Dermis blood vessel endothelial cell (primary cell): ENCODE measurements at regions not wholly inside any gene's neighbourhood (a gene's known extent, or its start where the extent isn't known, plus 50 kb on each side); places are given as distances from the start of the nearest gene placed in this dataset.
"Not testable (repeated sequence)": the region's sequence is repeated elsewhere in the genome, so short reads cannot be mapped to it uniquely, and the experiment has no call there.

Experiments
- DNase-seq: peaks from one replicate; pipeline ENCODE4 v3.0.0; 2010

- DNase-seq: not testable (repeated sequence)
Observed at GRCh38 chr7:29709002-29709401, 97.3 kb upstream of the WIPF3 start.

DNA sequence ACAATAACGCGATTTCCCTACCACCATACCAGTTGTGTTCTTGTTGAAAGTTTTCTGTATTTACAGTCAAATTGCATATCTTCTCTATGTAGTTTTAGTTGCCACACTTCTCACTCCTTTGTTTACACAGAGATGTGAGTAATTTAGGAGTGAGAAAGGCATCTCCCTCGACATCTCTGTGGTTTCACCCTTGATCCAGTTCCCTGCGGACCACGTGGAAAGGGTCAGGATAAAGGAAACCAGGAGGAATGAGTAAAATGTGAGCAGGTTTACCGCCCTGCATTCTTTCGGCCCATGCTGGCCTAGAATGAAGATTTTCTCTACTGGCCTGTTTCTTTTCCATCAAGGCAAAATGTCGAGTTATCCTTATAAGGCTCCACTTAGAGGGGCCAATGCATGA, 83.2 kb upstream of the WIPF3 start:
- DNase-seq: peak; percentile 40

- DNase-seq: peak; percentile 21
Observed at GRCh38 chr7:29723599-29723998, 82.7 kb upstream of the WIPF3 start.

GRCh38 chr7:29729534-29730165, 76.7 kb upstream of the WIPF3 start:
- DNase-seq: not testable (repeated sequence)

DNA sequence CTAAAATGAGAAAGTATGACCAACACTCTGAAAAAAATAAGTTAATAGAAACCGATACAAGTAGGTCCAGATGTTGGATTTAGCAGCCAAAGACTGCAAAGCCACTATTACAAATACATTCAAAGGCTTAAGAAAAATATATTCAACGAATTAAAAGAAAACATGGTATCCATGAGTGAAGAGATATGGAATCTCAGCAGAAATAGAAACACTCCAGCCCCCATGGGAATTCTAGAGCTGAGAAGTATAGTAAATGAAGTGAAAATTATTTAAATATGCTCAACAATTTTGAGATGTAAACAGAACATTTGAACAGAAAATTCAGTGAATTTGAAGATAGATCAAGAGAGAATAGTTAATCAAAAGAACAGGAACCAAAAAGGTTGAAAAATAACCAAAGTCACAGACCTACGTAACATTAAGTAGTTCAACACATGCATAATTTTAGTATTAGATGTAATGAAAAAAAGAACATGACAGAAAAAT, 72.0 kb upstream of the WIPF3 start:
- no peak for DNase-seq

GRCh38 chr7:29747645-29748245, 58.6 kb upstream of the WIPF3 start:
- not testable (repeated sequence) for DNase-seq

- peak; percentile 60 for DNase-seq
Observed at GRCh38 chr7:29748286-29749099, 57.8 kb upstream of the WIPF3 start.

DNA sequence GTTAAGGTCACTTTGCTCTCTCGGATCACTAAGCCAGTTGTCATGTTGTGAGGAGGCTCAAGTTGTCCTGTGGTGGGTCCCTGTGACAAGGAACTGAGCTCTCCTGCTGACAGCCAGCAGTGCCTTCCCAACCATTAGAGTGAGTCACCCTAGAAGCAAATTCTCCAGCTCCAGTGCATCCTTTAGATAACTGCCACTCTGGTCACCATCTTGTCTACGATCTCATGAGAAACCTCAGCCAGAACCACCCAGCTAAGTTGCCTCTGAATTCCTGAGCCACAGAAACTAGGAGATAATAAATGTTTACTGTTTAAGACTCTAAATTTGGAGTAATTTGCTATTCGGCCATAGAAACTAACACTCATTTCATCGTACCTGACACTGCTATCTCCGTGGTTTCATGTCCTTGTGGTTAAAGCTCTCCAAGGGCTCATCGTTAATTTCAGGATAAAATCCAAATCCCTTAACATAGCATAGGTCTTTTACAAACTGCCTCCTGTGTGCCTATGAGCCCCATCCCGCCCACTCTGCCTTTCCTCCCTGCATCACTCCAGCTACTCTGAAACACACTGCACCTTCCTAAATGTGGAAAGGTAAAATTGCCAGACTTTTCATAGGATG, 56.5 kb upstream of the WIPF3 start:
- DNase-seq: no peak

DNA sequence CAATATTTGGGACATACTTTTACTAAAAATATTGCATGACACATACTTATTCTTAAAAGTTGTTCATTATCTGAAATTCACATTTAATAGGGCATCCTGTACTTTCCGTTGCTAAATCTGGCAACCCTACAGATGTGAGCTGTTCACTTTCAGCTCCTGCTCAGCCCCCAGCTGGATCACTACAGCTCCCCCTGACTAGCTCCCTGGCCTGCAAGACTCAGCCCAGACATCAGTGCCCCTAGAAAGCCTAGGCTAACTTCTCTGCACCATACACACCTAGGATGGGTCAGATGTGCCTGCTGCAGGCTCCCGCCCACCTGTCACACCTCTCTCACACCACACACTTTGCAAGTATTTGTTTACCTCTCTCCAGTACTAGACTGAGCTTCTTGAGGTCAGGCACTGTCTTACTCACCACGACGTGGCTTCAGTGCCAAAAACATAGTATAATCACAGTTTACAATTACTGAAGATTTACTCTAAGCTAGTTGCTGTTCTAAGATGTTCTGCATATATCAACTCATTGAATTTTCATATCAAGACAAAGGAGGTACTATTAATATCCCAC, 55.9 kb upstream of the WIPF3 start:
- DNase-seq: not testable (repeated sequence)

DNA sequence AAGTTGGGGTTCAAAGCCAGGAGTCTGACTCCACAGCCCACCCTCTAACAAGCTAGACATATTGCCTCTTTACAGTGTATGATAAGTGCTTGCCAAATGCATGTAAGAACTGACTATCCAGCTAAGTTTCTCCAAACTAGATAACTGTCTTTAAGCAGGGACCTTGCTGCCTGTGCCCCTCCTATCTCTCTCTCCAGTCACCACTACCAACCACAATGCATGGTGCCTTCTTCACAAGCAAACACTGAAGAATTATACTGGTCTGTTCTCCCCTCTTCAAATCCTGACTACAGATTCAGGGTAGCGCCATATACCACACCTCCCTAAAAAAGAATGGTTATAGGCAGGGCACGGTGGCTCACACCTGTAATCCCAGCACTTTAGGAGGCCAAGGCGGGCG, 55.3 kb upstream of the WIPF3 start:
- DNase-seq: not testable (repeated sequence)

DNA sequence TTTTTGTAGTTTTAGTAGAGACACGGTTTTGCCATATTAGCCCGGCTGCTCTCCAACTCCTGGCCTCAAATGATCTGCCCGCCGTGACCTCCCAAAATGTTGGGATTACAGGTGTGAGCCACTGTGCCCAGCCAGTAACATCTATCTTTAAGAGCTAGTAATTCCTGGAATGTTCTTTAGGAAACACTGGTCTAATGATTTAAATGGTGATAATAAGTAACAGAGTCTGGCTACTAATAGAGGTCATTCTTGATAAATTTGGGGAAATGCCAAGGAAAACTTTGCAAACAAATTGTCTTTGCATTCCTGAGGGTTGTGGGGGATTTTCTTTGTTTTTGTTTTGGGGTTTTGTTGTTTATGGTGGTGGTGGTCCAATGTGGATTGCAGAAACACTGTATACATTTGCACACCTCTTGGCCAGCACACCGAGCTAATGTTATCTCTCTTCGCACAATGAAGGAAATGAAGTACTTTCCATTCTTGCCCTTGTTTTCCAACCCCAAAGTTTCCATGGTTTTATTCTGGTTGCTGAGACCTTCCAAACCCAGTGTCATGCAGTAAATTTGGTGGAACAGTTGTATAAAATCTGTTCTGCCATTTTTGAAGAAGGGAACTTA, 51.3 kb upstream of the WIPF3 start:
- no peak for DNase-seq
